ENCODE measurements at regions not wholly inside any gene's neighbourhood (a gene's known extent, or its start where the extent isn't known, plus 50 kb on each side); places are given as distances from the start of the nearest gene placed in this dataset.

GRCh38 chr5:89044674-89045200, 161.8 kb upstream of the MEF2C start:
- TF ChIP-seq CTCF (IDR thresholded peaks at IDR 0.05), result no peak
- no peak for TF ChIP-seq EP300 (IDR thresholded peaks at IDR 0.05)
- no peak for TF ChIP-seq POLR2A (IDR thresholded peaks at IDR 0.05)

All from stomach (tissue), 4 donors.